ENCODE measurements at regions not wholly inside any gene's neighbourhood (a gene's known extent, or its start where the extent isn't known, plus 50 kb on each side); places are given as distances from the start of the nearest gene placed in this dataset.

DNA sequence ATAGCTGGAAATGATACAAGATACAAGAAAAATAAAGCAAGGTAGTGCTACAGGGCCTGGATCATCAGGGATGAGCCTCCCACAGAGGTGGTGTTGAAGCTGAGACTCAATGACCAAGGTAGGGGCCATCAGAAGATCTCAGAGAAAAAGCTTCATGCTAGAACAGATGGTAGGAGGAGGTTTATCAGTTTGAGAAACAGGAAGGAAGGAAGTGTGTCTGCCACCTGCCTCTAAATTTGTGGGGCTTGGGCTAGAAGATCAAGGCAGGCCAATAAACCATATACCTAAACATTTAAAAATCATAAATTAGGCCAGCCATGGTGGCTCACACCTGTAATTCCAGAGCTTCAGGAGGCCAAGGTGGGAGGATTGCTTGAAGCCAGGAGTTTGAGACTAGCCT is 410.8 kb upstream of the PRKCQ start:
- no peak for TF ChIP-seq CEBPB (IDR thresholded peaks at IDR 0.05; ENCODE audit: borderline replicate concordance, low read depth, low read length)
- TF ChIP-seq, protein P1, sequence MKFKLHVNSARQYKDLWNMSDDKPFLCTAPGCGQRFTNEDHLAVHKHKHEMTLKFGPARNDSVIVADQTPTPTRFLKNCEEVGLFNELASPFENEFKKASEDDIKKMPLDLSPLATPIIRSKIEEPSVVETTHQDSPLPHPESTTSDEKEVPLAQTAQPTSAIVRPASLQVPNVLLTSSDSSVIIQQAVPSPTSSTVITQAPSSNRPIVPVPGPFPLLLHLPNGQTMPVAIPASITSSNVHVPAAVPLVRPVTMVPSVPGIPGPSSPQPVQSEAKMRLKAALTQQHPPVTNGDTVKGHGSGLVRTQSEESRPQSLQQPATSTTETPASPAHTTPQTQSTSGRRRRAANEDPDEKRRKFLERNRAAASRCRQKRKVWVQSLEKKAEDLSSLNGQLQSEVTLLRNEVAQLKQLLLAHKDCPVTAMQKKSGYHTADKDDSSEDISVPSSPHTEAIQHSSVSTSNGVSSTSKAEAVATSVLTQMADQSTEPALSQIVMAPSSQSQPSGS (CRISPR knock-in tag; IDR thresholded peaks at IDR 0.05) = no peak
- TF ChIP-seq, protein P2, sequence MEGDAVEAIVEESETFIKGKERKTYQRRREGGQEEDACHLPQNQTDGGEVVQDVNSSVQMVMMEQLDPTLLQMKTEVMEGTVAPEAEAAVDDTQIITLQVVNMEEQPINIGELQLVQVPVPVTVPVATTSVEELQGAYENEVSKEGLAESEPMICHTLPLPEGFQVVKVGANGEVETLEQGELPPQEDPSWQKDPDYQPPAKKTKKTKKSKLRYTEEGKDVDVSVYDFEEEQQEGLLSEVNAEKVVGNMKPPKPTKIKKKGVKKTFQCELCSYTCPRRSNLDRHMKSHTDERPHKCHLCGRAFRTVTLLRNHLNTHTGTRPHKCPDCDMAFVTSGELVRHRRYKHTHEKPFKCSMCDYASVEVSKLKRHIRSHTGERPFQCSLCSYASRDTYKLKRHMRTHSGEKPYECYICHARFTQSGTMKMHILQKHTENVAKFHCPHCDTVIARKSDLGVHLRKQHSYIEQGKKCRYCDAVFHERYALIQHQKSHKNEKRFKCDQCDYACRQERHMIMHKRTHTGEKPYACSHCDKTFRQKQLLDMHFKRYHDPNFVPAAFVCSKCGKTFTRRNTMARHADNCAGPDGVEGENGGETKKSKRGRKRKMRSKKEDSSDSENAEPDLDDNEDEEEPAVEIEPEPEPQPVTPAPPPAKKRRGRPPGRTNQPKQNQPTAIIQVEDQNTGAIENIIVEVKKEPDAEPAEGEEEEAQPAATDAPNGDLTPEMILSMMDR (CRISPR knock-in tag; IDR thresholded peaks at IDR 0.05) = no peak
- TF ChIP-seq ZNF670 (CRISPR knock-in tag; IDR thresholded peaks at IDR 0.05; ENCODE audit: borderline replicate concordance) = no peak
- no peak for TF ChIP-seq PHF5A (CRISPR knock-in tag; IDR thresholded peaks at IDR 0.05; ENCODE audit: low read depth, unreplicated experiment)
- TF ChIP-seq TOPORS (CRISPR knock-in tag; IDR thresholded peaks at IDR 0.05) = no peak
- no peak for TF ChIP-seq FOXP1 (IDR thresholded peaks at IDR 0.05)
- no peak for TF ChIP-seq FOXP1 (CRISPR knock-in tag; IDR thresholded peaks at IDR 0.05)
- no peak for TF ChIP-seq CEBPG (CRISPR knock-in tag; IDR thresholded peaks at IDR 0.05)
- TF ChIP-seq, protein P3, sequence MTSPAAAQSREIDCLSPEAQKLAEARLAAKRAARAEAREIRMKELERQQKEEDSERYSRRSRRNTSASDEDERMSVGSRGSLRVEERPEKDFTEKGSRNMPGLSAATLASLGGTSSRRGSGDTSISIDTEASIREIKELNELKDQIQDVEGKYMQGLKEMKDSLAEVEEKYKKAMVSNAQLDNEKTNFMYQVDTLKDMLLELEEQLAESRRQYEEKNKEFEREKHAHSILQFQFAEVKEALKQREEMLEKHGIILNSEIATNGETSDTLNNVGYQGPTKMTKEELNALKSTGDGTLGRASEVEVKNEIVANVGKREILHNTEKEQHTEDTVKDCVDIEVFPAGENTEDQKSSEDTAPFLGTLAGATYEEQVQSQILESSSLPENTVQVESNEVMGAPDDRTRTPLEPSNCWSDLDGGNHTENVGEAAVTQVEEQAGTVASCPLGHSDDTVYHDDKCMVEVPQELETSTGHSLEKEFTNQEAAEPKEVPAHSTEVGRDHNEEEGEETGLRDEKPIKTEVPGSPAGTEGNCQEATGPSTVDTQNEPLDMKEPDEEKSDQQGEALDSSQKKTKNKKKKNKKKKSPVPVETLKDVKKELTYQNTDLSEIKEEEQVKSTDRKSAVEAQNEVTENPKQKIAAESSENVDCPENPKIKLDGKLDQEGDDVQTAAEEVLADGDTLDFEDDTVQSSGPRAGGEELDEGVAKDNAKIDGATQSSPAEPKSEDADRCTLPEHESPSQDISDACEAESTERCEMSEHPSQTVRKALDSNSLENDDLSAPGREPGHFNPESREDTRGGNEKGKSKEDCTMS (CRISPR knock-in tag; conservative IDR thresholded peaks at IDR 0.05) = no peak
- TF ChIP-seq, protein P4, sequence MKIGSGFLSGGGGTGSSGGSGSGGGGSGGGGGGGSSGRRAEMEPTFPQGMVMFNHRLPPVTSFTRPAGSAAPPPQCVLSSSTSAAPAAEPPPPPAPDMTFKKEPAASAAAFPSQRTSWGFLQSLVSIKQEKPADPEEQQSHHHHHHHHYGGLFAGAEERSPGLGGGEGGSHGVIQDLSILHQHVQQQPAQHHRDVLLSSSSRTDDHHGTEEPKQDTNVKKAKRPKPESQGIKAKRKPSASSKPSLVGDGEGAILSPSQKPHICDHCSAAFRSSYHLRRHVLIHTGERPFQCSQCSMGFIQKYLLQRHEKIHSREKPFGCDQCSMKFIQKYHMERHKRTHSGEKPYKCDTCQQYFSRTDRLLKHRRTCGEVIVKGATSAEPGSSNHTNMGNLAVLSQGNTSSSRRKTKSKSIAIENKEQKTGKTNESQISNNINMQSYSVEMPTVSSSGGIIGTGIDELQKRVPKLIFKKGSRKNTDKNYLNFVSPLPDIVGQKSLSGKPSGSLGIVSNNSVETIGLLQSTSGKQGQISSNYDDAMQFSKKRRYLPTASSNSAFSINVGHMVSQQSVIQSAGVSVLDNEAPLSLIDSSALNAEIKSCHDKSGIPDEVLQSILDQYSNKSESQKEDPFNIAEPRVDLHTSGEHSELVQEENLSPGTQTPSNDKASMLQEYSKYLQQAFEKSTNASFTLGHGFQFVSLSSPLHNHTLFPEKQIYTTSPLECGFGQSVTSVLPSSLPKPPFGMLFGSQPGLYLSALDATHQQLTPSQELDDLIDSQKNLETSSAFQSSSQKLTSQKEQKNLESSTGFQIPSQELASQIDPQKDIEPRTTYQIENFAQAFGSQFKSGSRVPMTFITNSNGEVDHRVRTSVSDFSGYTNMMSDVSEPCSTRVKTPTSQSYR (CRISPR knock-in tag; IDR thresholded peaks at IDR 0.05; ENCODE audit: borderline replicate concordance) = no peak
- no peak for TF ChIP-seq THYN1 (CRISPR knock-in tag; IDR thresholded peaks at IDR 0.05; ENCODE audit: borderline replicate concordance, low read depth)
- TF ChIP-seq, protein P5, sequence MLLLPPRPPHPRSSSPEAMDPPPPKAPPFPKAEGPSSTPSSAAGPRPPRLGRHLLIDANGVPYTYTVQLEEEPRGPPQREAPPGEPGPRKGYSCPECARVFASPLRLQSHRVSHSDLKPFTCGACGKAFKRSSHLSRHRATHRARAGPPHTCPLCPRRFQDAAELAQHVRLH (CRISPR knock-in tag; IDR thresholded peaks at IDR 0.05; ENCODE audit: borderline replicate concordance, low read depth) = no peak
- no peak for TF ChIP-seq ISL2 (CRISPR knock-in tag; IDR thresholded peaks at IDR 0.05)
- TF ChIP-seq ELF1 (CRISPR knock-in tag; IDR thresholded peaks at IDR 0.05) = no peak
